Liver (tissue), 8 donors: ENCODE measurements at regions not wholly inside any gene's neighbourhood (a gene's known extent, or its start where the extent isn't known, plus 50 kb on each side); places are given as distances from the start of the nearest gene placed in this dataset.
"Not testable (repeated sequence)": the region's sequence is repeated elsewhere in the genome, so short reads cannot be mapped to it uniquely, and the experiment has no call there.

ENCODE experiments used
- DNase-seq: peaks from one replicate; pipeline ENCODE4 v3.0.0-alpha.2; 2017; ENCODE audit warnings: low spot score
- H3K27ac ChIP-seq, 2 donors: one replicate each; pipeline ENCODE4 v1.7.0; 2013; ENCODE audit warnings: inconsistent platforms in 2 of 2, low read length in 2 of 2, control low read depth in 1 of 2, low read depth in 1 of 2, mild to moderate bottlenecking in 1 of 2
- H3K27me3 ChIP-seq, 4 donors: one replicate each; pipeline versions ENCODE4 v1.6.1 to v1.7.0; 2013; ENCODE audit warnings: low read length in 3 of 4, inconsistent platforms in 1 of 4, mild to moderate bottlenecking in 1 of 4, moderate library complexity in 1 of 4; ENCODE audit not compliant: control insufficient read depth in 4 of 4, insufficient read depth in 4 of 4
- H3K36me3 ChIP-seq, 4 donors: one replicate each; pipeline versions ENCODE4 v1.6.1 to v1.7.0; 2013; ENCODE audit warnings: low read length in 3 of 4, mild to moderate bottlenecking in 3 of 4, low read depth in 1 of 4, moderate library complexity in 1 of 4; ENCODE audit not compliant: control insufficient read depth in 4 of 4, insufficient read depth in 3 of 4
- H3K4me1 ChIP-seq, 4 donors: one replicate each; pipeline versions ENCODE4 v1.6.1 to v1.7.0; 2013; ENCODE audit warnings: low read length in 3 of 4, mild to moderate bottlenecking in 3 of 4, moderate library complexity in 1 of 4; ENCODE audit not compliant: control insufficient read depth in 4 of 4, insufficient read depth in 4 of 4
- H3K4me3 ChIP-seq, 3 donors: one replicate each; pipeline versions ENCODE4 v1.6.1 to v1.7.0; 2013; ENCODE audit warnings: low read length in 3 of 3, control low read depth in 1 of 3, low read depth in 1 of 3, mild to moderate bottlenecking in 1 of 3
- H3K9ac ChIP-seq, 2 donors: one replicate each; pipeline ENCODE4 v1.7.0; 2013; ENCODE audit warnings: low read length in 2 of 2, mild to moderate bottlenecking in 2 of 2, moderate library complexity in 2 of 2, control low read depth in 1 of 2, low read depth in 1 of 2
- H3K9me3 ChIP-seq, 4 donors: one replicate each; pipeline versions ENCODE4 v1.6.1 to v1.7.0; 2013; ENCODE audit warnings: low read length in 3 of 4; ENCODE audit not compliant: control insufficient read depth in 4 of 4
- ATF3 ChIP-seq: IDR thresholded peaks from 2 replicates; pipeline ENCODE4 v1.6.1; 2016; ENCODE audit warnings: antibody characterized with exemption
- EGR1 ChIP-seq, 2 donors: IDR thresholded peaks; 2 replicates each; pipeline ENCODE4 v1.6.1; 2016 to 2018; ENCODE audit warnings: antibody characterized with exemption in 2 of 2, low read depth in 2 of 2
- FOXA1 ChIP-seq: IDR thresholded peaks from 2 replicates; pipeline ENCODE4 v1.6.1; 2016; ENCODE audit warnings: antibody characterized with exemption
- FOXA2 ChIP-seq: IDR thresholded peaks from 2 replicates; pipeline ENCODE4 v1.6.1; 2016; ENCODE audit warnings: antibody characterized with exemption
- GABPA ChIP-seq, 2 donors: IDR thresholded peaks in 1 of 2; conservative IDR thresholded peaks in 1 of 2; 2 replicates each; pipeline ENCODE4 v1.6.1; 2016; ENCODE audit warnings: antibody characterized with exemption in 2 of 2, mild to moderate bottlenecking in 1 of 2, moderate library complexity in 1 of 2
- HNF4A ChIP-seq, 2 donors: conservative IDR thresholded peaks; 2 replicates each; pipeline ENCODE4 v1.6.1; 2016; ENCODE audit warnings: antibody characterized with exemption in 2 of 2, mild to moderate bottlenecking in 2 of 2
- HNF4G ChIP-seq: IDR thresholded peaks from 2 replicates; pipeline ENCODE4 v1.6.1; 2016; ENCODE audit warnings: antibody characterized with exemption
- JUND ChIP-seq, 2 donors: IDR thresholded peaks; 2 replicates each; pipeline ENCODE4 v1.6.1; 2016; ENCODE audit warnings: antibody characterized with exemption in 2 of 2
- NR2F2 ChIP-seq: IDR thresholded peaks from 2 replicates; pipeline ENCODE4 v1.6.1; 2016; ENCODE audit warnings: antibody characterized with exemption
- RAD21 ChIP-seq, 2 donors: IDR thresholded peaks; 2 replicates each; pipeline ENCODE4 v1.6.1; 2016; ENCODE audit warnings: antibody characterized with exemption in 2 of 2, mild to moderate bottlenecking in 2 of 2
- REST ChIP-seq: IDR thresholded peaks from 2 replicates; pipeline ENCODE4 v1.6.1; 2016; ENCODE audit warnings: antibody characterized with exemption, mild to moderate bottlenecking
- RXRA ChIP-seq, 2 donors: IDR thresholded peaks; 2 replicates each; pipeline ENCODE4 v1.6.1; 2017 to 2018; ENCODE audit warnings: antibody characterized with exemption in 2 of 2, mild to moderate bottlenecking in 1 of 2
- SP1 ChIP-seq: IDR thresholded peaks from 2 replicates; pipeline ENCODE4 v1.6.1; 2018; ENCODE audit warnings: antibody characterized with exemption, mild to moderate bottlenecking
- TAF1 ChIP-seq: conservative IDR thresholded peaks from 2 replicates; pipeline ENCODE4 v1.6.1; 2016; ENCODE audit warnings: antibody characterized with exemption, mild to moderate bottlenecking
- YY1 ChIP-seq: IDR thresholded peaks from 2 replicates; pipeline ENCODE4 v1.6.1; 2016; ENCODE audit warnings: antibody characterized with exemption, mild to moderate bottlenecking
- WGBS: extraction: QIAGEN DNeasy Blood & Tissue Kit; methylation state at CpG from one replicate; pipeline ENCODE4 v1.1.7; 2013; 5-methylcytosine and 5-hydroxymethylcytosine counted together
- TF ChIP-seq, protein P1 (sequence below): fragments of 150-350 bp; IDR thresholded peaks from 2 replicates; pipeline ENCODE4 v1.5.1; 2017; ENCODE audit warnings: improper control_type of control experiment, low read depth, low read length; ENCODE audit not compliant: missing input control
- TF ChIP-seq, protein P2 (sequence below): IDR thresholded peaks from 2 replicates; pipeline ENCODE4 v1.6.1; 2016; ENCODE audit warnings: antibody characterized with exemption
- TF ChIP-seq, protein P3 (sequence below): IDR thresholded peaks from 2 replicates; pipeline ENCODE4 v1.6.1; 2016; ENCODE audit warnings: antibody characterized with exemption
- donor health status: healthy.
- donor health status: healthy.
- donor health status: healthy.
- donor health status: healthy.
- donor health status: healthy.

GRCh38 chr20:55522296-55522815 is 483.0 kb downstream of the CBLN4 start:
- no peak for DNase-seq
- Histone ChIP-seq H3K4me1 (no peaks in the 10 kb centered on the region), H3K9ac (no peak overlapping the region), H3K27me3 (no peaks in the 10 kb centered on the region), H3K36me3 (no peaks in the 10 kb centered on the region), H3K9me3 (peaks cover 0 to 2% (median 0%) of the 10 kb centered on the region in 4 donors), H3K27ac (no peak overlapping the region), H3K4me3 (no peak overlapping the region)
- no peak for TF ChIP-seq RAD21 (IDR thresholded peaks at IDR 0.05)
- no peak for TF ChIP-seq RXRA (IDR thresholded peaks at IDR 0.05)
- TF ChIP-seq, protein P1, sequence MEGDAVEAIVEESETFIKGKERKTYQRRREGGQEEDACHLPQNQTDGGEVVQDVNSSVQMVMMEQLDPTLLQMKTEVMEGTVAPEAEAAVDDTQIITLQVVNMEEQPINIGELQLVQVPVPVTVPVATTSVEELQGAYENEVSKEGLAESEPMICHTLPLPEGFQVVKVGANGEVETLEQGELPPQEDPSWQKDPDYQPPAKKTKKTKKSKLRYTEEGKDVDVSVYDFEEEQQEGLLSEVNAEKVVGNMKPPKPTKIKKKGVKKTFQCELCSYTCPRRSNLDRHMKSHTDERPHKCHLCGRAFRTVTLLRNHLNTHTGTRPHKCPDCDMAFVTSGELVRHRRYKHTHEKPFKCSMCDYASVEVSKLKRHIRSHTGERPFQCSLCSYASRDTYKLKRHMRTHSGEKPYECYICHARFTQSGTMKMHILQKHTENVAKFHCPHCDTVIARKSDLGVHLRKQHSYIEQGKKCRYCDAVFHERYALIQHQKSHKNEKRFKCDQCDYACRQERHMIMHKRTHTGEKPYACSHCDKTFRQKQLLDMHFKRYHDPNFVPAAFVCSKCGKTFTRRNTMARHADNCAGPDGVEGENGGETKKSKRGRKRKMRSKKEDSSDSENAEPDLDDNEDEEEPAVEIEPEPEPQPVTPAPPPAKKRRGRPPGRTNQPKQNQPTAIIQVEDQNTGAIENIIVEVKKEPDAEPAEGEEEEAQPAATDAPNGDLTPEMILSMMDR = no peak
- no peak for TF ChIP-seq EGR1 (IDR thresholded peaks at IDR 0.05; ENCODE audit: low read depth in 2 of 2)
- 80% methylated on average over 4 of the region's 4 CpGs for WGBS

DNA sequence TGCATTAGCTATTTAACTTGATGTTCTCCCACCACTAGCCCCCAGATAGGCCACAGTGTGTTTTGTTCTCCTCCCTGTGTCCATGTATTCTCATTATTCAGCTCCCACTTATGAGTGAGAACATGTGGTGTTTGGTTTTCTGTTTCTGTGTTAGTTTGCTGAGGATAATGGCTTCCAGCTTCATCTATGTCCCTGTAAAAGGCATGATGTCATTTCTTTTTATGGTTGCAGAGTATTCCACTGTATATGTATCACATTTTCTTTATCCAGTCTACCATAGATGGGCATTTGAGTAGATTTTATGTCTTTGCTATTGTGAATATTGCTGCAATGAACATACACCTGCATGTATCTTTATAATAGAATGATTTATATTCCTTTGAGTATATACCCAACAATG is 487.7 kb downstream of the CBLN4 start:
- not testable (repeated sequence) for H3K9ac ChIP-seq, H3K9me3 ChIP-seq, DNase-seq, H3K27me3 ChIP-seq, H3K36me3 ChIP-seq, H3K27ac ChIP-seq, H3K4me1 ChIP-seq, H3K4me3 ChIP-seq

DNA sequence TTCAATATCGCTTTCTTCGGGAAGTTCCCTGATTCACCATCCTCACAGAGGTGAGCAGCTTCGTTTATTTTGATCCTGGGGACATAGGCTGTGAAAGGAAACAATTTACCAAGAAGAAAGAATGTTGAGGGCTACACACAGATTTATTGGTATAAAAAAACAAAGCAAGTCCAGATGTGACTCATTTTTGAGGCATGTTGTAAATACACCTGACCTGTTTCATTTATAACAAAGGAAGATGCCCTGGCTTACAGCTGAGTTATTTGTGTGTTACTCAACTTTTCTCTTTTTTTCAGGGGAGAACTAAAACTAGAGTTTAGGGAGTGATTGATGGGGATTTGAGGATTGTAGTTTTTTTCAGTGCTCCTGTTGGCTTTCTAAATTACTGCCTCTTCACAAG is 489.5 kb downstream of the CBLN4 start:
- no peaks in the 10 kb centered on the region for H3K27me3 ChIP-seq
- no peak overlapping the region for H3K4me3 ChIP-seq
- TF ChIP-seq JUND (IDR thresholded peaks at IDR 0.05) (no peak), FOXA2 (no peak), GABPA (IDR thresholded peaks at IDR 0.05 in 1 of 2, conservative IDR thresholded peaks at IDR 0.05 in 1 of 2) (no peak), HNF4A (conservative IDR thresholded peaks at IDR 0.05) (no peak), SP1 (no peak), ATF3 (no peak), EGR1 (IDR thresholded peaks at IDR 0.05; ENCODE audit: low read depth in 2 of 2) (no peak), RXRA (IDR thresholded peaks at IDR 0.05) (no peak), YY1 (no peak), HNF4G (no peak), FOXA1 (no peak), NR2F2 (no peak), RAD21 (IDR thresholded peaks at IDR 0.05) (no peak), REST (no peak), TAF1 (no peak)
- TF ChIP-seq, protein P1 = no peak
- TF ChIP-seq, protein P2, sequence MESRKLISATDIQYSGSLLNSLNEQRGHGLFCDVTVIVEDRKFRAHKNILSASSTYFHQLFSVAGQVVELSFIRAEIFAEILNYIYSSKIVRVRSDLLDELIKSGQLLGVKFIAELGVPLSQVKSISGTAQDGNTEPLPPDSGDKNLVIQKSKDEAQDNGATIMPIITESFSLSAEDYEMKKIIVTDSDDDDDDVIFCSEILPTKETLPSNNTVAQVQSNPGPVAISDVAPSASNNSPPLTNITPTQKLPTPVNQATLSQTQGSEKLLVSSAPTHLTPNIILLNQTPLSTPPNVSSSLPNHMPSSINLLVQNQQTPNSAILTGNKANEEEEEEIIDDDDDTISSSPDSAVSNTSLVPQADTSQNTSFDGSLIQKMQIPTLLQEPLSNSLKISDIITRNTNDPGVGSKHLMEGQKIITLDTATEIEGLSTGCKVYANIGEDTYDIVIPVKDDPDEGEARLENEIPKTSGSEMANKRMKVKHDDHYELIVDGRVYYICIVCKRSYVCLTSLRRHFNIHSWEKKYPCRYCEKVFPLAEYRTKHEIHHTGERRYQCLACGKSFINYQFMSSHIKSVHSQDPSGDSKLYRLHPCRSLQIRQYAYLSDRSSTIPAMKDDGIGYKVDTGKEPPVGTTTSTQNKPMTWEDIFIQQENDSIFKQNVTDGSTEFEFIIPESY = no peak
- TF ChIP-seq, protein P3, sequence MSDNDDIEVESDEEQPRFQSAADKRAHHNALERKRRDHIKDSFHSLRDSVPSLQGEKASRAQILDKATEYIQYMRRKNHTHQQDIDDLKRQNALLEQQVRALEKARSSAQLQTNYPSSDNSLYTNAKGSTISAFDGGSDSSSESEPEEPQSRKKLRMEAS = no peak
- 67% methylated on average over 3 of the region's 3 CpGs for WGBS
- peaks cover 0 to 2% (median 0%) of the 10 kb centered on the region in 4 donors for H3K9me3 ChIP-seq
- no peak for DNase-seq
- no peaks in the 10 kb centered on the region for H3K4me1 ChIP-seq
- H3K27ac ChIP-seq = no peak overlapping the region
- no peak overlapping the region for H3K9ac ChIP-seq
- no peaks in the 10 kb centered on the region for H3K36me3 ChIP-seq
